ENCODE measurements at regions not wholly inside any gene's neighbourhood (a gene's known extent, or its start where the extent isn't known, plus 50 kb on each side); places are given as distances from the start of the nearest gene placed in this dataset.
A peak's percentile ranks its signal among the peaks of the same experiment; 100 is the strongest.
"Not testable (repeated sequence)": the region's sequence is repeated elsewhere in the genome, so short reads cannot be mapped to it uniquely, and the experiment has no call there.

- 90% methylated on average over 6 of the region's 7 CpGs for WGBS (ENCODE audit: insufficient coverage)
- H3K36me3 ChIP-seq (ENCODE audit: control insufficient read depth, insufficient read depth, low read length): no peaks in the 10 kb centered on the region
- no peaks in the 10 kb centered on the region for H3K27me3 ChIP-seq (ENCODE audit: control insufficient read depth, insufficient read depth, low read length)
- H3K27ac ChIP-seq (ENCODE audit: low read length): no peak overlapping the region
- H3K9me3 ChIP-seq (replicated peaks; ENCODE audit: control insufficient read depth, low read depth, low read length): peaks cover 2% of the 10 kb centered on the region
- H3K4me1 ChIP-seq (ENCODE audit: control insufficient read depth, insufficient read depth, low read length): no peaks in the 10 kb centered on the region
- H3K4me3 ChIP-seq (ENCODE audit: low read length): no peak overlapping the region
- DNase-seq: no peak
Observed at GRCh38 chr16:10296956-10297340, 88.9 kb upstream of the ATF7IP2 start.

GRCh38 chr16:10297341-10298006, 88.4 kb upstream of the ATF7IP2 start:
- no peaks in the 10 kb centered on the region for H3K27me3 ChIP-seq (ENCODE audit: control insufficient read depth, insufficient read depth, low read length)
- DNase-seq: peak; percentile 45
- WGBS (ENCODE audit: insufficient coverage): 50% methylated on average over 2 of the region's 13 CpGs
- no peaks in the 10 kb centered on the region for H3K36me3 ChIP-seq (ENCODE audit: control insufficient read depth, insufficient read depth, low read length)
- H3K9me3 ChIP-seq (replicated peaks; ENCODE audit: control insufficient read depth, low read depth, low read length): peaks cover under 1% of the 10 kb centered on the region
- no peaks in the 10 kb centered on the region for H3K4me1 ChIP-seq (ENCODE audit: control insufficient read depth, insufficient read depth, low read length)
- no peak overlapping the region for H3K27ac ChIP-seq (ENCODE audit: low read length)
- H3K4me3 ChIP-seq (ENCODE audit: low read length): no peak overlapping the region

- no peak overlapping the region for H3K4me3 ChIP-seq (ENCODE audit: low read length)
- no CpG with 5 or more reads among the region's 3 CpGs for WGBS (ENCODE audit: insufficient coverage)
- no peak for DNase-seq
- H3K4me1 ChIP-seq (ENCODE audit: control insufficient read depth, insufficient read depth, low read length): no peaks in the 10 kb centered on the region
- H3K27ac ChIP-seq (ENCODE audit: low read length): no peak overlapping the region
- no peaks in the 10 kb centered on the region for H3K9me3 ChIP-seq (replicated peaks; ENCODE audit: control insufficient read depth, low read depth, low read length)
- no peaks in the 10 kb centered on the region for H3K27me3 ChIP-seq (ENCODE audit: control insufficient read depth, insufficient read depth, low read length)
- no peaks in the 10 kb centered on the region for H3K36me3 ChIP-seq (ENCODE audit: control insufficient read depth, insufficient read depth, low read length)
Observed at GRCh38 chr16:10300905-10301304, 85.0 kb upstream of the ATF7IP2 start.

GRCh38 chr16:10301547-10301946, 84.3 kb upstream of the ATF7IP2 start:
- not testable (repeated sequence) for H3K27ac ChIP-seq (ENCODE audit: low read length); H3K27me3 ChIP-seq (ENCODE audit: control insufficient read depth, insufficient read depth, low read length); H3K4me1 ChIP-seq (ENCODE audit: control insufficient read depth, insufficient read depth, low read length); H3K36me3 ChIP-seq (ENCODE audit: control insufficient read depth, insufficient read depth, low read length); H3K9me3 ChIP-seq (replicated peaks; ENCODE audit: control insufficient read depth, low read depth, low read length); H3K4me3 ChIP-seq (ENCODE audit: low read length); DNase-seq
- WGBS (ENCODE audit: insufficient coverage): 83% methylated on average over 2 of the region's 6 CpGs

- no peaks in the 10 kb centered on the region for H3K27me3 ChIP-seq (ENCODE audit: control insufficient read depth, insufficient read depth, low read length)
- no peaks in the 10 kb centered on the region for H3K36me3 ChIP-seq (ENCODE audit: control insufficient read depth, insufficient read depth, low read length)
- no CpG with 5 or more reads among the region's 4 CpGs for WGBS (ENCODE audit: insufficient coverage)
- no peaks in the 10 kb centered on the region for H3K9me3 ChIP-seq (replicated peaks; ENCODE audit: control insufficient read depth, low read depth, low read length)
- DNase-seq: no peak
- H3K4me1 ChIP-seq (ENCODE audit: control insufficient read depth, insufficient read depth, low read length): no peaks in the 10 kb centered on the region
- H3K27ac ChIP-seq (ENCODE audit: low read length): no peak overlapping the region
- no peak overlapping the region for H3K4me3 ChIP-seq (ENCODE audit: low read length)
Observed at GRCh38 chr16:10305912-10306311, 79.9 kb upstream of the ATF7IP2 start.

- H3K36me3 ChIP-seq (ENCODE audit: control insufficient read depth, insufficient read depth, low read length): no peaks in the 10 kb centered on the region
- no peaks in the 10 kb centered on the region for H3K4me1 ChIP-seq (ENCODE audit: control insufficient read depth, insufficient read depth, low read length)
- no peak for DNase-seq
- H3K27me3 ChIP-seq (ENCODE audit: control insufficient read depth, insufficient read depth, low read length): no peaks in the 10 kb centered on the region
- H3K27ac ChIP-seq (ENCODE audit: low read length): no peak overlapping the region
- H3K4me3 ChIP-seq (ENCODE audit: low read length): no peak overlapping the region
- no peaks in the 10 kb centered on the region for H3K9me3 ChIP-seq (replicated peaks; ENCODE audit: control insufficient read depth, low read depth, low read length)
- WGBS (ENCODE audit: insufficient coverage): 78% methylated on average over 6 of the region's 15 CpGs
Observed at GRCh38 chr16:10308305-10309193, 77.3 kb upstream of the ATF7IP2 start.

GRCh38 chr16:10309271-10309932, 76.5 kb upstream of the ATF7IP2 start:
- Histone ChIP-seq H3K9me3 (replicated peaks; ENCODE audit: control insufficient read depth, low read depth, low read length) (no peaks in the 10 kb centered on the region), H3K36me3 (ENCODE audit: control insufficient read depth, insufficient read depth, low read length) (no peaks in the 10 kb centered on the region), H3K4me3 (ENCODE audit: low read length) (no peak overlapping the region), H3K27me3 (ENCODE audit: control insufficient read depth, insufficient read depth, low read length) (no peaks in the 10 kb centered on the region), H3K27ac (ENCODE audit: low read length) (no peak overlapping the region), H3K4me1 (ENCODE audit: control insufficient read depth, insufficient read depth, low read length) (no peaks in the 10 kb centered on the region)
- WGBS (ENCODE audit: insufficient coverage): 81% methylated on average over 9 of the region's 11 CpGs
- DNase-seq: no peak

GRCh38 chr16:10312008-10312407, 73.9 kb upstream of the ATF7IP2 start:
- no peaks in the 10 kb centered on the region for H3K36me3 ChIP-seq (ENCODE audit: control insufficient read depth, insufficient read depth, low read length)
- no peaks in the 10 kb centered on the region for H3K9me3 ChIP-seq (replicated peaks; ENCODE audit: control insufficient read depth, low read depth, low read length)
- H3K4me3 ChIP-seq (ENCODE audit: low read length): no peak overlapping the region
- no peaks in the 10 kb centered on the region for H3K4me1 ChIP-seq (ENCODE audit: control insufficient read depth, insufficient read depth, low read length)
- no peak for DNase-seq
- no peaks in the 10 kb centered on the region for H3K27me3 ChIP-seq (ENCODE audit: control insufficient read depth, insufficient read depth, low read length)
- H3K27ac ChIP-seq (ENCODE audit: low read length): no peak overlapping the region
- 64% methylated on average over 4 of the region's 5 CpGs for WGBS (ENCODE audit: insufficient coverage)

GRCh38 chr16:10312784-10313724, 72.8 kb upstream of the ATF7IP2 start:
- H3K4me1 ChIP-seq (ENCODE audit: control insufficient read depth, insufficient read depth, low read length): no peaks in the 10 kb centered on the region
- H3K4me3 ChIP-seq (ENCODE audit: low read length): no peak overlapping the region
- H3K36me3 ChIP-seq (ENCODE audit: control insufficient read depth, insufficient read depth, low read length): no peaks in the 10 kb centered on the region
- 50% methylated on average over 2 of the region's 7 CpGs for WGBS (ENCODE audit: insufficient coverage)
- no peaks in the 10 kb centered on the region for H3K9me3 ChIP-seq (replicated peaks; ENCODE audit: control insufficient read depth, low read depth, low read length)
- no peak for DNase-seq
- H3K27ac ChIP-seq (ENCODE audit: low read length): no peak overlapping the region
- H3K27me3 ChIP-seq (ENCODE audit: control insufficient read depth, insufficient read depth, low read length): no peaks in the 10 kb centered on the region

Data from muscle of leg (tissue), 3 donors.